H1 (cell line): ENCODE measurements at regions not wholly inside any gene's neighbourhood (a gene's known extent, or its start where the extent isn't known, plus 50 kb on each side); places are given as distances from the start of the nearest gene placed in this dataset.

Experiments used
- CTCF ChIA-PET: fragments of 300-600 bp; sonication (Branson Sonifier 250); formaldehyde crosslinking; loops from one replicate; lab custom pipeline; 2021; ENCODE audit not compliant: partially characterized antibody; lab: Charles Lee
- POLR2A ChIA-PET: fragments of 300-600 bp; sonication (Branson Sonifier 250); formaldehyde crosslinking; loops from one replicate; lab custom pipeline; 2021; ENCODE audit warnings: inconsistent platforms; ENCODE audit not compliant: partially characterized antibody; lab: Charles Lee
- DNase-seq, 2 experiments: peaks; one replicate each; pipeline versions ENCODE4 v3.0.0 to v3.0.0-alpha.2; 2010 to 2022; ENCODE audit warnings: low spot score in 2 of 2, low read depth in 1 of 2, mixed read lengths in 1 of 2
- FAIRE-seq: peaks from 2 replicates; lab custom pipeline; 2011; peaks lifted over from hg19 to GRCh38; lab: Jason Lieb, UNC
- H2AFZ ChIP-seq: 2 replicates; pipeline ENCODE4 v1.8.1; 2012; ENCODE audit warnings: low read length, inconsistent platforms
- H2AK5ac ChIP-seq: 2 replicates; pipeline ENCODE4 v1.6.1; 2013; ENCODE audit warnings: low read depth, low read length
- H2BK120ac ChIP-seq: replicated peaks from 2 replicates; pipeline ENCODE3; 2013; ENCODE audit warnings: low read depth, low read length, inconsistent platforms
- H2BK12ac ChIP-seq: 2 replicates; pipeline ENCODE4 v1.6.1; 2013; ENCODE audit warnings: low read depth, low read length
- H2BK15ac ChIP-seq: 2 replicates; pipeline ENCODE4 v1.6.1; 2013; ENCODE audit warnings: low read length
- H2BK20ac ChIP-seq: 2 replicates; pipeline ENCODE4 v1.6.1; 2013; ENCODE audit warnings: low read length
- H2BK5ac ChIP-seq: 2 replicates; pipeline ENCODE4 v1.6.1; 2013; ENCODE audit warnings: low read depth, low read length
- H3K14ac ChIP-seq: 2 replicates; pipeline ENCODE4 v1.6.1; 2013; ENCODE audit warnings: inconsistent platforms; ENCODE audit not compliant: insufficient read length
- H3K18ac ChIP-seq: 2 replicates; pipeline ENCODE4 v1.6.1; 2013; ENCODE audit warnings: low read length; ENCODE audit errors: extremely low read depth
- H3K23ac ChIP-seq: 2 replicates; pipeline ENCODE4 v1.6.1; 2013; ENCODE audit warnings: inconsistent platforms; ENCODE audit not compliant: insufficient read length
- H3K23me2 ChIP-seq: 2 replicates; pipeline ENCODE4 v1.6.1; 2013; ENCODE audit warnings: low read depth, low read length
- H3K27ac ChIP-seq: 2 replicates; pipeline ENCODE4 v1.6.1; 2011; ENCODE audit warnings: low read depth, low read length, inconsistent platforms
- H3K27me3 ChIP-seq, 4 experiments: replicated peaks in 1 of 4; 1 replicate in 1 of 4; 2 replicates in 3 of 4; pipeline versions ENCODE4 v1.6.1 to v1.8.1; 2011 to 2013; ENCODE audit warnings: low read length in 3 of 4, mild to moderate bottlenecking in 3 of 4, inconsistent platforms in 2 of 4, mixed read lengths in 2 of 4, moderate library complexity in 1 of 4; ENCODE audit not compliant: control insufficient read depth in 3 of 4, insufficient read depth in 3 of 4; ENCODE audit errors: extremely low read depth in 1 of 4
- H3K36me3 ChIP-seq, 4 experiments: 2 replicates each; pipeline versions ENCODE4 v1.6.1 to v1.8.1; 2011 to 2013; ENCODE audit warnings: mild to moderate bottlenecking in 4 of 4, low read length in 3 of 4, moderate library complexity in 2 of 4, control low read depth in 1 of 4, inconsistent platforms in 1 of 4; ENCODE audit not compliant: insufficient read depth in 4 of 4, control insufficient read depth in 2 of 4
- H3K4ac ChIP-seq: replicated peaks from 2 replicates; pipeline ENCODE3; 2013; ENCODE audit warnings: low read length, low read depth, mixed read lengths, inconsistent platforms; ENCODE audit not compliant: insufficient read length
- H3K4me1 ChIP-seq, 4 experiments: replicated peaks in 1 of 4; 1 replicate in 1 of 4; 2 replicates in 3 of 4; pipeline versions ENCODE4 v1.6.1 to v1.8.1; 2011 to 2013; ENCODE audit warnings: low read length in 3 of 4, inconsistent platforms in 2 of 4, mixed read lengths in 1 of 4; ENCODE audit not compliant: insufficient read depth in 4 of 4, control insufficient read depth in 3 of 4
- H3K4me2 ChIP-seq, 2 experiments: 2 replicates each; pipeline versions ENCODE4 v1.6.1 to v1.8.1; 2011 to 2013; ENCODE audit warnings: low read depth in 2 of 2, low read length in 2 of 2, control low read depth in 1 of 2, inconsistent platforms in 1 of 2, mild to moderate bottlenecking in 1 of 2; ENCODE audit not compliant: insufficient read depth in 1 of 2
- H3K4me3 ChIP-seq, 4 experiments: fragments of 200-600, 300-600 bp in 1 of 4; sonication (generic), shearing (Covaris generic), sonication (Bioruptor Twin) in 1 of 4; 2 replicates each; pipeline versions ENCODE4 v1.5.1 to v1.8.1; 2011 to 2016; ENCODE audit warnings: low read length in 4 of 4, low read depth in 3 of 4, control low read depth in 2 of 4, inconsistent platforms in 2 of 4, mild to moderate bottlenecking in 2 of 4, mixed read lengths in 1 of 4, moderate library complexity in 1 of 4; ENCODE audit not compliant: insufficient read depth in 2 of 4; ENCODE audit errors: extremely low read depth in 1 of 4
- H3K56ac ChIP-seq: replicated peaks from 2 replicates; pipeline ENCODE3; 2013; ENCODE audit warnings: low read depth, mild to moderate bottlenecking, mixed read lengths, low read length, inconsistent platforms; ENCODE audit not compliant: insufficient read length
- H3K79me1 ChIP-seq: 2 replicates; pipeline ENCODE4 v1.6.1; 2013; ENCODE audit warnings: low read depth, low read length, control low read depth
- H3K79me2 ChIP-seq, 2 experiments: 2 replicates each; pipeline versions ENCODE4 v1.6.1 to v1.8.1; 2012 to 2013; ENCODE audit warnings: low read length in 2 of 2, mild to moderate bottlenecking in 2 of 2, inconsistent platforms in 1 of 2; ENCODE audit not compliant: insufficient read depth in 2 of 2, control insufficient read depth in 1 of 2
- H3K9ac ChIP-seq, 4 experiments: replicated peaks in 1 of 4; 1 replicate in 1 of 4; 2 replicates in 3 of 4; pipeline versions ENCODE4 v1.6.1 to v1.8.1; 2011 to 2013; ENCODE audit warnings: low read depth in 3 of 4, low read length in 3 of 4, control low read depth in 2 of 4, mild to moderate bottlenecking in 2 of 4, moderate library complexity in 2 of 4, inconsistent platforms in 1 of 4; ENCODE audit errors: extremely low read depth in 1 of 4
- H3K9me3 ChIP-seq, 2 experiments: 2 replicates each; pipeline versions ENCODE4 v1.6.1 to v1.8.1; 2012 to 2013; ENCODE audit warnings: mild to moderate bottlenecking in 2 of 2, moderate library complexity in 2 of 2, control low read depth in 1 of 2, inconsistent platforms in 1 of 2, low read depth in 1 of 2, low read length in 1 of 2, mixed read lengths in 1 of 2; ENCODE audit not compliant: insufficient read depth in 2 of 2
- H4K20me1 ChIP-seq, 2 experiments: replicated peaks in 1 of 2; 2 replicates each; pipeline versions ENCODE3 to v1.8.1; 2011 to 2013; ENCODE audit warnings: inconsistent platforms in 2 of 2, low read length in 2 of 2, mild to moderate bottlenecking in 1 of 2; ENCODE audit not compliant: insufficient read depth in 2 of 2, control insufficient read depth in 1 of 2
- H4K5ac ChIP-seq: 2 replicates; pipeline ENCODE4 v1.6.1; 2013; ENCODE audit warnings: low read length, low read depth, mixed read lengths, inconsistent platforms; ENCODE audit not compliant: insufficient read length
- H4K8ac ChIP-seq: 2 replicates; pipeline ENCODE4 v1.8.0; 2013; ENCODE audit warnings: mild to moderate bottlenecking, moderate library complexity, low read length, inconsistent platforms; ENCODE audit not compliant: insufficient read depth; ENCODE audit errors: extremely low read depth
- H4K91ac ChIP-seq: replicated peaks from 2 replicates; pipeline ENCODE3; 2013; ENCODE audit warnings: low read length, mixed read lengths, inconsistent platforms; ENCODE audit not compliant: insufficient read length
- CBX5 ChIP-seq: fragments of 300-800, 300-1000 bp; sonication (generic); IDR thresholded peaks from 2 replicates; pipeline ENCODE4 v1.7.1; 2016; ENCODE audit warnings: antibody characterized with exemption, low read length, low read depth
- CHD2 ChIP-seq: IDR thresholded peaks from 2 replicates; pipeline ENCODE4 v1.6.1; 2012; ENCODE audit warnings: low read length, improper control_type of control experiment
- E2F6 ChIP-seq: IDR thresholded peaks from 2 replicates; pipeline ENCODE4 v1.6.1; 2012; ENCODE audit warnings: inconsistent platforms
- EGR1 ChIP-seq: IDR thresholded peaks from 2 replicates; pipeline ENCODE4 v1.6.1; 2011; ENCODE audit warnings: low read depth, low read length, borderline replicate concordance
- KDM1A ChIP-seq: fragments of 200-600, 300-600 bp; sonication (generic); IDR thresholded peaks from 2 replicates; pipeline ENCODE4 v1.7.1; 2016; ENCODE audit warnings: mild to moderate bottlenecking, low read length, borderline replicate concordance
- SIN3A ChIP-seq, 2 experiments: IDR thresholded peaks in 1 of 2; conservative IDR thresholded peaks in 1 of 2; 2 replicates each; pipeline ENCODE4 v1.6.1; 2011 to 2012; ENCODE audit warnings: low read length in 2 of 2, improper control_type of control experiment in 1 of 2, low read depth in 1 of 2, mild to moderate bottlenecking in 1 of 2
- TAF7 ChIP-seq: optimal IDR thresholded peaks from 2 replicates; pipeline ENCODE3; 2011; ENCODE audit warnings: low read depth, mild to moderate bottlenecking, inconsistent platforms, low read length, moderate library complexity, borderline replicate concordance
- WGBS, 2 experiments: shearing (Covaris generic) in 1 of 2; methylation state at CpG; one replicate each; pipeline versions ENCODE4 v1.1.6 to v1.1.7; 2013 to 2015; ENCODE audit warnings: low lambda C conversion rate in 2 of 2, mixed read lengths in 2 of 2, inconsistent platforms in 1 of 2, low coverage in 1 of 2, missing lambda C conversion rate in 1 of 2; ENCODE audit not compliant: insufficient replicate concordance in 2 of 2, insufficient coverage in 1 of 2, insufficient read length in 1 of 2; ENCODE audit errors: extremely low coverage in 1 of 2, missing lambda C conversion rate in 1 of 2; 5-methylcytosine and 5-hydroxymethylcytosine counted together

DNA sequence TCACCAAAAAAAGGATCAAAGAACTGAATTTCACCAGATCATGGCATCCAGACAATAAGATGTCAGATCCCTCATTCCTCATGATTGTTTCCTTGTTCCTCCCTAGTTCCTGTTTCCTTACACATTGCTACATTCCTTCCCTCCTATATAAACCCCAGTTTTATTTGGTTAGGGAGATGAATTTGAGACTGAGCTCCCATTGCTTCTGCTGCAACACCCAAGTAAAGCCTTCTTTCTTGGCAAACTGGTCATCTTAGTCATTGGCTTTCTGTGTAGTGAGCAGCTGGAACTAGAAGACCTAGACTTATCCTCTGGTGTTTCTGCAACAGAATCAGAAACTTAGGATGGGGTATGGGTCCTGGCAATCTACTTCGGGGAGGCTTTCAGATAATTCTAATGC is 217.9 kb downstream of the NOVA1 start:
- no peak for TF ChIP-seq TAF7
- TF ChIP-seq EGR1, result no peak
- TF ChIP-seq E2F6, result no peak
- no peak for TF ChIP-seq SIN3A (conservative IDR thresholded peaks at IDR 0.05 in 1 of 2, IDR thresholded peaks at IDR 0.05 in 1 of 2; ENCODE audit: low read depth in 1 of 2, low read length in 2 of 2)
- TF ChIP-seq CBX5, result no peak
- no peak for TF ChIP-seq CHD2
- TF ChIP-seq KDM1A, result no peak
- Histone ChIP-seq H3K56ac (no peak overlapping the region), H2BK20ac (no peak overlapping the region), H3K9me3 (peaks cover 7 to 15% of the 10 kb centered on the region in 2 experiments; a peak in 3 of 4 replicates), H3K4me1 (no peaks in the 10 kb centered on the region), H3K27me3 (no peaks in the 10 kb centered on the region), H3K4ac (no peak overlapping the region), H4K91ac (no peak overlapping the region), H3K23ac (no peak overlapping the region), H3K36me3 (no peaks in the 10 kb centered on the region), H2AFZ (no peak overlapping the region), H2BK5ac (no peak overlapping the region), H3K18ac (no peak overlapping the region), H4K20me1 (no peaks in the 10 kb centered on the region), H2BK12ac (no peak overlapping the region), H3K79me2 (no peaks in the 10 kb centered on the region), H3K9ac (no peak overlapping the region), H3K4me2 (no peak overlapping the region), H2AK5ac (no peak overlapping the region), H2BK15ac (no peak overlapping the region), H3K14ac (no peak overlapping the region), H3K4me3 (no peak overlapping the region), H4K8ac (no peak overlapping the region), H2BK120ac (no peak overlapping the region), H3K27ac (no peak overlapping the region), H3K23me2 (no peaks in the 10 kb centered on the region), H4K5ac (no peak overlapping the region), H3K79me1 (no peaks in the 10 kb centered on the region)
- WGBS, 2 experiments, result 100% methylated on average over 1 of the region's 1 CpG; no CpG with 5 or more reads in 1 of the 2 experiments
- no peak for DNase-seq
- FAIRE-seq, result no peak
- POLR2A ChIA-PET, result no interaction called here
- CTCF ChIA-PET, result no interaction called here
